Astrocyte (in vitro differentiated cells and primary cell): ENCODE measurements at regions not wholly inside any gene's neighbourhood (a gene's known extent, or its start where the extent isn't known, plus 50 kb on each side); places are given as distances from the start of the nearest gene placed in this dataset.

Experiments used
- EZH2 ChIP-seq: IDR thresholded peaks from 2 replicates; pipeline ENCODE4 v1.6.1; 2012; ENCODE audit warnings: mild to moderate bottlenecking, low read length, inconsistent platforms; ENCODE audit not compliant: insufficient read depth
- TF ChIP-seq, protein P1 (sequence below): IDR thresholded peaks from 2 replicates; pipeline ENCODE4 v1.5.1; 2011; ENCODE audit warnings: low read depth, mild to moderate bottlenecking, inconsistent platforms, low read length, moderate library complexity; ENCODE audit not compliant: insufficient read depth

DNA sequence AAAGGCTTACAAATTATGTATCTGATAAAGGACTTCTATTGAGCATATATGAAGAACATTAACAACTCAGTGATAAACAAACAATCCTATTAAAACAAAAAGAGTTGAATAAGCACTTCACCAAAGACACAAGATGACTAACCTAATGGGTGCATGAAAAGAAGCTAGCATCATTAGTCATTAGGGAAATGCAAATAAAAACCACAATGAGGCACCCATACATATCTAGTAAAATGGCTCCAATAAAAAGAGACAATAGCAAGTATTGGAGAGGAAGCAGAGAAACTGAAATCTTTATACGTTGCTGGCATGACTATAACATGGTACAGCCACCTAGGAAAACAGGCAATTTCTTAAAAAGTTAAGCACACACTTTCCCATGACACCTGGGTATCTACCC is 77.6 kb upstream of the ZMIZ1 start:
- TF ChIP-seq EZH2, result no peak
- TF ChIP-seq, protein P1, sequence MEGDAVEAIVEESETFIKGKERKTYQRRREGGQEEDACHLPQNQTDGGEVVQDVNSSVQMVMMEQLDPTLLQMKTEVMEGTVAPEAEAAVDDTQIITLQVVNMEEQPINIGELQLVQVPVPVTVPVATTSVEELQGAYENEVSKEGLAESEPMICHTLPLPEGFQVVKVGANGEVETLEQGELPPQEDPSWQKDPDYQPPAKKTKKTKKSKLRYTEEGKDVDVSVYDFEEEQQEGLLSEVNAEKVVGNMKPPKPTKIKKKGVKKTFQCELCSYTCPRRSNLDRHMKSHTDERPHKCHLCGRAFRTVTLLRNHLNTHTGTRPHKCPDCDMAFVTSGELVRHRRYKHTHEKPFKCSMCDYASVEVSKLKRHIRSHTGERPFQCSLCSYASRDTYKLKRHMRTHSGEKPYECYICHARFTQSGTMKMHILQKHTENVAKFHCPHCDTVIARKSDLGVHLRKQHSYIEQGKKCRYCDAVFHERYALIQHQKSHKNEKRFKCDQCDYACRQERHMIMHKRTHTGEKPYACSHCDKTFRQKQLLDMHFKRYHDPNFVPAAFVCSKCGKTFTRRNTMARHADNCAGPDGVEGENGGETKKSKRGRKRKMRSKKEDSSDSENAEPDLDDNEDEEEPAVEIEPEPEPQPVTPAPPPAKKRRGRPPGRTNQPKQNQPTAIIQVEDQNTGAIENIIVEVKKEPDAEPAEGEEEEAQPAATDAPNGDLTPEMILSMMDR, result no peak
